HCT116 (cell line): ENCODE measurements at regions not wholly inside any gene's neighbourhood (a gene's known extent, or its start where the extent isn't known, plus 50 kb on each side); places are given as distances from the start of the nearest gene placed in this dataset.

Experiments
- ATAC-seq: fragments of 200-7000 bp; cut with Tn5 transposase; 2 replicates; pipeline ENCODE4 v1.9.1; 2020; ENCODE audit warnings: mild to moderate bottlenecking, moderate library complexity
- BruUV-seq: library from RNA; stranded (reverse); fragments of 400-500 nt; replicated peaks from 2 replicates; lab custom pipeline; 2021; lab: Mats Ljungman, UMichigan
- CTCF ChIA-PET: fragments of 300-600 bp; sonication (Branson Sonifier 250); formaldehyde crosslinking; loops from one replicate; lab custom pipeline; 2021; ENCODE audit warnings: antibody characterized with exemption; lab: Charles Lee
- POLR2A ChIA-PET: fragments of 300-600, 350-600 bp; sonication (Branson Sonifier 250); formaldehyde crosslinking; loops from one replicate; lab custom pipeline; 2021; ENCODE audit warnings: antibody characterized with exemption; lab: Charles Lee
- RAD21 ChIA-PET, 2 experiments: fragments of 300-600 bp; sonication (Branson Sonifier 250); formaldehyde crosslinking; loops; one replicate each; lab custom pipeline; 2023; ENCODE audit warnings: low total read pairs in 2 of 2; ENCODE audit not compliant: uncharacterized antibody in 2 of 2, unreplicated experiment in 2 of 2, low non-redundant PET in 1 of 2; lab: Charles Lee
- DNase-seq: peaks from one replicate; pipeline ENCODE4 v3.0.0-alpha.2; 2010; ENCODE audit warnings: low read depth, low spot score
- H2AFZ ChIP-seq: fragments of 200-600 bp; shearing (Covaris generic), sonication (generic); 2 replicates; pipeline ENCODE4 v1.6.1; 2017; ENCODE audit warnings: low read depth, mixed run types, mixed read lengths, antibody characterized with exemption, low read length; ENCODE audit not compliant: poor library complexity, severe bottlenecking
- H3K27ac ChIP-seq: 2 replicates; pipeline ENCODE4 v1.5.1; 2012; ENCODE audit warnings: low read depth, low read length
- H3K27me3 ChIP-seq: fragments of 200-600 bp; sonication (generic); 2 replicates; pipeline ENCODE4 v1.6.1; 2016; ENCODE audit warnings: mixed run types, low read length, mixed read lengths; ENCODE audit not compliant: insufficient read depth
- H3K36me3 ChIP-seq, 2 experiments: fragments of 200-500 bp in 1 of 2; fragments of 200-600 bp in 1 of 2; sonication (Bioruptor generic) in 1 of 2; sonication (generic) in 1 of 2; 2 replicates each; pipeline versions ENCODE4 v1.5.1 to v1.6.1; 2014 to 2016; ENCODE audit warnings: low read length in 2 of 2, inconsistent platforms in 1 of 2, mixed read lengths in 1 of 2, mixed run types in 1 of 2; ENCODE audit not compliant: insufficient read depth in 2 of 2, control insufficient read depth in 1 of 2
- H3K4me1 ChIP-seq, 2 experiments: fragments of 200-600 bp in 1 of 2; sonication (generic) in 1 of 2; 2 replicates each; pipeline versions ENCODE4 v1.5.1 to v1.6.1; 2012 to 2017; ENCODE audit warnings: low read length in 2 of 2, inconsistent platforms in 1 of 2, mild to moderate bottlenecking in 1 of 2, mixed read lengths in 1 of 2, mixed run types in 1 of 2, moderate library complexity in 1 of 2; ENCODE audit not compliant: insufficient read depth in 2 of 2, control insufficient read depth in 1 of 2
- H3K4me2 ChIP-seq: fragments of 200-600 bp; sonication (generic); 2 replicates; pipeline ENCODE4 v1.6.1; 2017; ENCODE audit warnings: mixed run types, low read length, mixed read lengths
- H3K4me3 ChIP-seq, 2 experiments: fragments of 200-600 bp in 1 of 2; sonication (generic) in 1 of 2; replicated peaks in 1 of 2; 2 replicates each; pipeline ENCODE4 v1.5.1; 2011 to 2016; ENCODE audit warnings: low read length in 2 of 2, control low read depth in 1 of 2, low read depth in 1 of 2, mild to moderate bottlenecking in 1 of 2, mixed read lengths in 1 of 2, mixed run types in 1 of 2
- H3K79me2 ChIP-seq: fragments of 200-600 bp; sonication (generic); 2 replicates; pipeline ENCODE4 v1.6.1; 2017; ENCODE audit warnings: mild to moderate bottlenecking, mixed run types, low read length, moderate library complexity, mixed read lengths; ENCODE audit not compliant: insufficient read depth
- H3K9ac ChIP-seq: fragments of 200-600 bp; sonication (generic); 2 replicates; pipeline ENCODE4 v1.6.1; 2016; ENCODE audit warnings: low read length, mixed read lengths
- H3K9me2 ChIP-seq: fragments of 200-600 bp; sonication (generic), shearing (Covaris generic); 2 replicates; pipeline ENCODE4 v1.6.1; 2017; ENCODE audit warnings: mixed run types, mild to moderate bottlenecking, moderate library complexity; ENCODE audit not compliant: insufficient read depth
- H3K9me3 ChIP-seq, 2 experiments: fragments of 200-500 bp in 1 of 2; fragments of 200-600 bp in 1 of 2; sonication (Bioruptor generic) in 1 of 2; sonication (generic) in 1 of 2; 2 replicates each; pipeline ENCODE4 v1.6.1; 2014 to 2017; ENCODE audit warnings: low read length in 2 of 2, mixed read lengths in 2 of 2, inconsistent platforms in 1 of 2, low read depth in 1 of 2, mild to moderate bottlenecking in 1 of 2, mixed run types in 1 of 2, moderate library complexity in 1 of 2; ENCODE audit not compliant: control insufficient read depth in 1 of 2, insufficient read depth in 1 of 2
- H4K20me1 ChIP-seq: fragments of 200-600 bp; sonication (generic), shearing (Covaris generic); 2 replicates; pipeline ENCODE4 v1.6.1; 2017; ENCODE audit warnings: mixed run types, mild to moderate bottlenecking, moderate library complexity; ENCODE audit not compliant: insufficient read depth
- CBX3 ChIP-seq: IDR thresholded peaks from 2 replicates; pipeline ENCODE4 v1.6.1; 2012; ENCODE audit warnings: low read depth
- EZH2 ChIP-seq: fragments of 200-600 bp; sonication (generic); IDR thresholded peaks from 2 replicates; pipeline ENCODE4 v1.6.1; 2017; ENCODE audit warnings: antibody characterized with exemption, mixed run types
- EZH2phosphoT487 ChIP-seq: fragments of 200-600 bp; IDR thresholded peaks from 2 replicates; pipeline ENCODE4 v1.6.1; 2018; ENCODE audit warnings: antibody characterized with exemption, borderline replicate concordance
- JUND ChIP-seq: IDR thresholded peaks from 2 replicates; pipeline ENCODE4 v1.6.1; 2012
- POLR2AphosphoS5 ChIP-seq: IDR thresholded peaks from 2 replicates; pipeline ENCODE4 v1.6.1; 2011; ENCODE audit warnings: mild to moderate bottlenecking, low read depth, low read length, moderate library complexity
- RAD21 ChIP-seq: IDR thresholded peaks from 2 replicates; pipeline ENCODE4 v1.6.1; 2012; ENCODE audit warnings: low read depth, mild to moderate bottlenecking
- SP1 ChIP-seq: IDR thresholded peaks from 2 replicates; pipeline ENCODE4 v1.6.1; 2012; ENCODE audit warnings: low read depth
- SRF ChIP-seq: IDR thresholded peaks from 2 replicates; pipeline ENCODE4 v1.6.1; 2012; ENCODE audit warnings: low read depth
- TCF7L2 ChIP-seq: IDR thresholded peaks from 2 replicates; pipeline ENCODE4 v1.7.0; 2011; ENCODE audit warnings: borderline replicate concordance, inconsistent platforms; ENCODE audit not compliant: insufficient read depth, insufficient read length; ENCODE audit errors: extremely low read depth
- ZFX ChIP-seq: fragments of 450-650 bp; IDR thresholded peaks from 2 replicates; pipeline ENCODE4 v1.6.1; 2017
- intact Hi-C: fragments of 100-400 bp; cut with micrococcal nuclease; formaldehyde crosslinking; loops from 2 replicates; pipeline ENCODE4 v1.10.0; 2022
- TF ChIP-seq, protein P1 (sequence below): IDR thresholded peaks from 2 replicates; pipeline ENCODE4 v1.6.1; 2012

- Histone ChIP-seq H3K9ac (no peak overlapping the region), H2AFZ (no peak overlapping the region), H3K36me3 (no peaks in the 10 kb centered on the region), H3K4me1 (no peaks in the 10 kb centered on the region), H3K27me3 (no peaks in the 10 kb centered on the region), H3K79me2 (no peaks in the 10 kb centered on the region), H3K4me3 (no peak overlapping the region), H3K4me2 (no peak overlapping the region), H3K9me2 (no peaks in the 10 kb centered on the region), H4K20me1 (no peaks in the 10 kb centered on the region), H3K9me3 (peaks cover 0 to 6% of the 10 kb centered on the region in 2 experiments; a peak in 1 of 4 replicates), H3K27ac (no peak overlapping the region)
- ChIA-PET POLR2A (no interaction called here), CTCF (no interaction called here), RAD21 (no interaction called here)
- no peak for TF ChIP-seq SP1
- TF ChIP-seq CBX3: no peak
- no peak for TF ChIP-seq POLR2AphosphoS5
- TF ChIP-seq EZH2phosphoT487: no peak
- TF ChIP-seq TCF7L2: no peak
- no peak for TF ChIP-seq ZFX
- no peak for TF ChIP-seq JUND
- TF ChIP-seq, protein P1, sequence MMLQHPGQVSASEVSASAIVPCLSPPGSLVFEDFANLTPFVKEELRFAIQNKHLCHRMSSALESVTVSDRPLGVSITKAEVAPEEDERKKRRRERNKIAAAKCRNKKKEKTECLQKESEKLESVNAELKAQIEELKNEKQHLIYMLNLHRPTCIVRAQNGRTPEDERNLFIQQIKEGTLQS: no peak
- TF ChIP-seq EZH2: no peak
- no peak for TF ChIP-seq RAD21
- ATAC-seq: no peak
- no TSS peak for BruUV-seq
- intact Hi-C loops: no loop called here
- DNase-seq: no peak
These were observed 663.7 kb downstream of the ADGRL2 start for GRCh38 chr1:82464362-82465001.

DNA sequence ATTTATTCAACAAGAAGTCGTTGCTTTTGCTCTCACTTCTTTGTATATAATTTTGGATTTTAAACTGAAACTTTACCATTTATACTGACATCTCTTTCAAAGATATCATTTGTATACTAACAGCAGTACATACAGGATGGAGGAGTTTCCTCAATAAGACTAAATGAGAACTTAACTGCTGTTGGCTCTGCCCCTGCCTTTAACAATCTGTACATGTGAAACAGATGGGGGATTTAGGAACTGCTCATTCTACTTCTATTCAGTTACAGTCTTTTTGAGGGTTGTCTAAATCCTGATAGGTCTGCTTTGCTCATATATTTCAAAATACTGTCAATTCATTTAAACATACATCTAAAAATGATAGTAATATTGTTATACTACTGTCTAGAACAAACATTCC is 663.2 kb downstream of the ADGRL2 start:
- Histone ChIP-seq H3K27ac (no peak overlapping the region), H3K9me2 (no peaks in the 10 kb centered on the region), H3K4me3 (no peak overlapping the region), H3K9me3 (peaks cover 0 to 6% of the 10 kb centered on the region in 2 experiments; a peak in 1 of 4 replicates), H3K4me1 (no peaks in the 10 kb centered on the region), H3K9ac (no peak overlapping the region), H3K4me2 (no peak overlapping the region), H3K27me3 (no peaks in the 10 kb centered on the region), H3K36me3 (no peaks in the 10 kb centered on the region), H2AFZ (no peak overlapping the region), H4K20me1 (no peaks in the 10 kb centered on the region), H3K79me2 (no peaks in the 10 kb centered on the region)
- no peak for ATAC-seq
- RAD21 ChIA-PET: no interaction called here
- no TSS peak for BruUV-seq
- intact Hi-C loops: no loop called here
- TF ChIP-seq, protein P1: no peak
- no peak for TF ChIP-seq POLR2AphosphoS5
- no peak for TF ChIP-seq SRF
- CTCF ChIA-PET: no interaction called here
- POLR2A ChIA-PET: no interaction called here
- no peak for DNase-seq
